ENCODE measurements at regions not wholly inside any gene's neighbourhood (a gene's known extent, or its start where the extent isn't known, plus 50 kb on each side); places are given as distances from the start of the nearest gene placed in this dataset.

GRCh38 chr19:34305221-34306083, 51.1 kb downstream of the GARRE1 start:
- Histone ChIP-seq H3K4me2 (ENCODE audit: low read depth, low read length, poor library complexity, severe bottlenecking) (no peak overlapping the region), H3K9me3 (ENCODE audit: insufficient read depth, low read length) (no peaks in the 10 kb centered on the region), H3K9ac (ENCODE audit: low read length) (no peak overlapping the region)

GRCh38 chr19:34306213-34306661, 51.9 kb downstream of the GARRE1 start:
- Histone ChIP-seq H3K9me2 (replicated peaks; ENCODE audit: insufficient read depth, low read length) (no peaks in the 10 kb centered on the region), H3K9me3 (ENCODE audit: insufficient read depth, low read length) (no peaks in the 10 kb centered on the region), H2AFZ (ENCODE audit: low read depth, low read length, severe bottlenecking) (no peak overlapping the region), H3K27ac (ENCODE audit: low read depth, low read length) (no peak overlapping the region), H4K20me1 (ENCODE audit: low read depth, low read length) (no peaks in the 10 kb centered on the region), H3K4me3 (ENCODE audit: insufficient read depth, low read length, poor library complexity, severe bottlenecking) (no peak overlapping the region), H3K9ac (ENCODE audit: low read length) (no peak overlapping the region), H3K27me3 (ENCODE audit: low read length) (no peaks in the 10 kb centered on the region), H3K79me2 (ENCODE audit: insufficient read depth, low read length) (no peaks in the 10 kb centered on the region), H3K36me3 (ENCODE audit: low read length) (peaks cover 7% of the 10 kb centered on the region; the same call in 1 of the 2 replicates), H3K4me2 (ENCODE audit: low read depth, low read length, poor library complexity, severe bottlenecking) (no peak overlapping the region), H3F3A (ENCODE audit: insufficient read depth) (peaks cover 3% of the 10 kb centered on the region; the same call in 1 of the 2 replicates)
- TF ChIP-seq EZH2phosphoT487 (conservative IDR thresholded peaks at IDR 0.05; ENCODE audit: low read length) (no peak), CTCF (IDR thresholded peaks at IDR 0.05; ENCODE audit: insufficient read depth, low read length, poor library complexity, severe bottlenecking) (no peak)

More at GRCh38 chr19:34305221-34306083, 51.1 kb downstream of the GARRE1 start:
- peaks cover 8% of the 10 kb centered on the region; the same call in 1 of the 2 replicates for H3K36me3 ChIP-seq (ENCODE audit: low read length)
- no peak overlapping the region for H2AFZ ChIP-seq (ENCODE audit: low read depth, low read length, severe bottlenecking)
- no peaks in the 10 kb centered on the region for H3K79me2 ChIP-seq (ENCODE audit: insufficient read depth, low read length)
- H4K20me1 ChIP-seq (ENCODE audit: low read depth, low read length): no peaks in the 10 kb centered on the region
- H3K9me2 ChIP-seq (replicated peaks; ENCODE audit: insufficient read depth, low read length): no peaks in the 10 kb centered on the region
- H3F3A ChIP-seq (ENCODE audit: insufficient read depth): peaks cover 3% of the 10 kb centered on the region; the same call in 1 of the 2 replicates
- H3K27ac ChIP-seq (ENCODE audit: low read depth, low read length): no peak overlapping the region
- no peaks in the 10 kb centered on the region for H3K27me3 ChIP-seq (ENCODE audit: low read length)
- no peak overlapping the region for H3K4me3 ChIP-seq (ENCODE audit: insufficient read depth, low read length, poor library complexity, severe bottlenecking)
- TF ChIP-seq EZH2phosphoT487 (conservative IDR thresholded peaks at IDR 0.05; ENCODE audit: low read length) (no peak), CTCF (IDR thresholded peaks at IDR 0.05; ENCODE audit: insufficient read depth, low read length, poor library complexity, severe bottlenecking) (no peak)

GRCh38 chr19:34306824-34307223, 52.5 kb downstream of the GARRE1 start:
- no peaks in the 10 kb centered on the region for H3K9me3 ChIP-seq (ENCODE audit: insufficient read depth, low read length)
- H4K20me1 ChIP-seq (ENCODE audit: low read depth, low read length): no peaks in the 10 kb centered on the region
- H3K27ac ChIP-seq (ENCODE audit: low read depth, low read length): no peak overlapping the region
- no peaks in the 10 kb centered on the region for H3K9me2 ChIP-seq (replicated peaks; ENCODE audit: insufficient read depth, low read length)
- H3K36me3 ChIP-seq (ENCODE audit: low read length): peaks cover 6% of the 10 kb centered on the region; the same call in 1 of the 2 replicates
- no peak overlapping the region for H2AFZ ChIP-seq (ENCODE audit: low read depth, low read length, severe bottlenecking)
- TF ChIP-seq EZH2phosphoT487 (conservative IDR thresholded peaks at IDR 0.05; ENCODE audit: low read length) (no peak), CTCF (IDR thresholded peaks at IDR 0.05; ENCODE audit: insufficient read depth, low read length, poor library complexity, severe bottlenecking) (no peak)
- no peak overlapping the region for H3K4me2 ChIP-seq (ENCODE audit: low read depth, low read length, poor library complexity, severe bottlenecking)
- H3K27me3 ChIP-seq (ENCODE audit: low read length): no peaks in the 10 kb centered on the region
- no peak overlapping the region for H3K4me3 ChIP-seq (ENCODE audit: insufficient read depth, low read length, poor library complexity, severe bottlenecking)
- H3K9ac ChIP-seq (ENCODE audit: low read length): no peak overlapping the region
- H3F3A ChIP-seq (ENCODE audit: insufficient read depth): peaks cover 3% of the 10 kb centered on the region; the same call in 1 of the 2 replicates
- no peaks in the 10 kb centered on the region for H3K79me2 ChIP-seq (ENCODE audit: insufficient read depth, low read length)
